Kidney (tissue), 13 donors: ENCODE measurements at regions not wholly inside any gene's neighbourhood (a gene's known extent, or its start where the extent isn't known, plus 50 kb on each side); places are given as distances from the start of the nearest gene placed in this dataset.

ENCODE experiments used
- DNase-seq, 5 donors: peaks; one replicate each; pipeline ENCODE4 v3.0.0-alpha.2; 2013 to 2020
- FAIRE-seq: peaks from 2 replicates; lab custom pipeline; 2012; peaks lifted over from hg19 to GRCh38; lab: Jason Lieb, UNC
- H3K27ac ChIP-seq, 2 donors: one replicate each; pipeline ENCODE4 v1.7.0; 2013; ENCODE audit warnings: low read depth in 2 of 2, low read length in 2 of 2, inconsistent platforms in 1 of 2
- H3K27me3 ChIP-seq: one replicate; pipeline ENCODE4 v1.7.1; 2013; ENCODE audit warnings: low read length, inconsistent platforms; ENCODE audit not compliant: control insufficient read depth, insufficient read depth
- H3K36me3 ChIP-seq, 3 donors: one replicate each; pipeline versions ENCODE4 v1.7.0 to v1.7.1; 2013; ENCODE audit warnings: low read length in 3 of 3, control low read depth in 1 of 3, inconsistent platforms in 1 of 3; ENCODE audit not compliant: insufficient read depth in 3 of 3, control insufficient read depth in 2 of 3
- H3K4me1 ChIP-seq, 3 donors: one replicate each; pipeline versions ENCODE4 v1.7.0 to v1.7.1; 2013; ENCODE audit warnings: low read length in 3 of 3, inconsistent platforms in 1 of 3, low read depth in 1 of 3; ENCODE audit not compliant: control insufficient read depth in 2 of 3, insufficient read depth in 2 of 3
- H3K4me3 ChIP-seq, 3 donors: one replicate each; pipeline versions ENCODE4 v1.7.0 to v1.8.1; 2013; ENCODE audit warnings: low read length in 3 of 3, control low read depth in 1 of 3, inconsistent platforms in 1 of 3
- H3K9ac ChIP-seq, 3 donors: one replicate each; pipeline versions ENCODE4 v1.7.0 to v1.7.1; 2013; ENCODE audit warnings: low read length in 3 of 3, control low read depth in 1 of 3, inconsistent platforms in 1 of 3
- H3K9me3 ChIP-seq, 3 donors: one replicate each; pipeline versions ENCODE4 v1.7.0 to v1.7.1; 2013; ENCODE audit warnings: low read length in 3 of 3, control low read depth in 1 of 3, inconsistent platforms in 1 of 3; ENCODE audit not compliant: control insufficient read depth in 2 of 3, insufficient read depth in 1 of 3
- CTCF ChIP-seq: IDR thresholded peaks from 3 replicates; pipeline ENCODE4 v1.5.1; 2012; ENCODE audit warnings: mild to moderate bottlenecking, moderate library complexity, borderline replicate concordance; ENCODE audit not compliant: insufficient read depth; ENCODE audit errors: extremely low read depth
- intact Hi-C: fragments of 100-400 bp; cut with DNase I; formaldehyde crosslinking; loops from one replicate; pipeline ENCODE4 v1.11.1; 2022
- donor health status: control.
- donor health status: control.
- donor health status: control.
- donor health status: control.
- donor health status: control.
- donor health status: DM: yes; HTN: yes; CAD: no.
- donor health status: Normal renal cell carcinoma (clear cell type).

- TF ChIP-seq CTCF = no peak
- H3K27ac ChIP-seq = no peak overlapping the region
- H3K36me3 ChIP-seq = no peaks in the 10 kb centered on the region
- H3K27me3 ChIP-seq = no peaks in the 10 kb centered on the region
- no peaks in the 10 kb centered on the region for H3K9me3 ChIP-seq
- H3K4me1 ChIP-seq = no peaks in the 10 kb centered on the region
- FAIRE-seq (no peak), DNase-seq (no peak)
- no peak overlapping the region for H3K4me3 ChIP-seq
- H3K9ac ChIP-seq = no peak overlapping the region
- intact Hi-C loops = no loop called here
Observed at GRCh38 chr13:89097994-89098393, 1426.8 kb downstream of the SLITRK5 start.

DNA sequence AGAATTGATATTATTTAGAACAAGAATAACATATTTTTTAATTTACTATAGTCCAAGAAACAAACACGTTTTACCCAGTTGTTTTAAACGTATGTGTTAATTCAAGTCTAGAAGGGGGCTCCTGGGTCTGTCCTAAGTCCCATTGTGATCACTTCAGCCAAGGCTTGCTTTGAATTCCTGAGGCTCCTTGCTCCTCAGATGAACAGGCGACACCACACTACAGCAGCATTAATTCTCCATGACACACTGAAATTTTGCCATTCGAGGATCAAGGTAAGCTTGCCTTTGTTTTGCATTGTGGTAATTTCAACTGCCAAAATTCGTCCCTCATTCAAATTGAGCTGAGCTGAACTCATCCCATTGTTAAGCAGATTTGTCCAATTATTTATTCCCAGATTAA lies 1442.6 kb downstream of the SLITRK5 start:
- intact Hi-C loops = no loop called here

GRCh38 chr13:89115307-89115706 lies 1444.1 kb downstream of the SLITRK5 start:
- Histone ChIP-seq H3K27me3 (no peaks in the 10 kb centered on the region), H3K27ac (no peak overlapping the region), H3K9ac (no peak overlapping the region), H3K4me3 (no peak overlapping the region), H3K4me1 (no peaks in the 10 kb centered on the region), H3K9me3 (no peaks in the 10 kb centered on the region), H3K36me3 (no peaks in the 10 kb centered on the region)
- intact Hi-C loops = no loop called here
- TF ChIP-seq CTCF = no peak
- DNase-seq = no peak
- FAIRE-seq = no peak

More for the DNA sequence above, 1442.6 kb downstream of the SLITRK5 start:
- H3K36me3 ChIP-seq = no peaks in the 10 kb centered on the region
- FAIRE-seq = no peak
- H3K27ac ChIP-seq = no peak overlapping the region
- TF ChIP-seq CTCF = no peak
- no peaks in the 10 kb centered on the region for H3K4me1 ChIP-seq
- H3K27me3 ChIP-seq = no peaks in the 10 kb centered on the region
- H3K4me3 ChIP-seq = no peak overlapping the region
- no peaks in the 10 kb centered on the region for H3K9me3 ChIP-seq
- no peak overlapping the region for H3K9ac ChIP-seq
- no peak for DNase-seq

- Histone ChIP-seq H3K4me1 (no peaks in the 10 kb centered on the region), H3K9ac (no peak overlapping the region), H3K4me3 (no peak overlapping the region), H3K9me3 (no peaks in the 10 kb centered on the region), H3K27ac (no peak overlapping the region), H3K27me3 (no peaks in the 10 kb centered on the region), H3K36me3 (no peaks in the 10 kb centered on the region)
- DNase-seq = no peak
- intact Hi-C loops = no loop called here
- no peak for FAIRE-seq
- TF ChIP-seq CTCF = no peak
Observed at GRCh38 chr13:89136678-89137077, 1465.5 kb downstream of the SLITRK5 start.
